Lower leg skin (tissue), 4 donors: ENCODE measurements at regions not wholly inside any gene's neighbourhood (a gene's known extent, or its start where the extent isn't known, plus 50 kb on each side); places are given as distances from the start of the nearest gene placed in this dataset.

Experiments used
- DNase-seq, 2 donors: peaks; one replicate each; pipeline ENCODE4 v3.0.0-alpha.2; 2019; ENCODE audit warnings: low spot score in 2 of 2
- H3K4me3 ChIP-seq: fragments of 200-600 bp; sonication (generic); 2 replicates; pipeline ENCODE4 v1.5.1; 2017; ENCODE audit warnings: mild to moderate bottlenecking, low read depth; ENCODE audit not compliant: poor library complexity, severe bottlenecking
- CTCF ChIP-seq, 3 donors: fragments of 450-650 bp; IDR thresholded peaks; one replicate each; pipeline ENCODE4 v1.5.1; 2016; ENCODE audit warnings: antibody characterized with exemption in 3 of 3, mild to moderate bottlenecking in 3 of 3, moderate library complexity in 2 of 3
- POLR2A ChIP-seq, 2 donors: fragments of 450-650 bp; IDR thresholded peaks; one replicate each; pipeline ENCODE4 v1.6.1; 2016 to 2017; ENCODE audit warnings: antibody characterized with exemption in 2 of 2, mild to moderate bottlenecking in 1 of 2, moderate library complexity in 1 of 2
- WGBS, 2 donors: methylation state at CpG; one replicate each; pipeline ENCODE4 v1.1.5; 2018; 5-methylcytosine and 5-hydroxymethylcytosine counted together
- intact Hi-C: fragments of 100-400 bp; cut with DNase I; formaldehyde crosslinking; loops from one replicate; pipeline ENCODE4 v1.15.0; 2023; ENCODE audit warnings: low total_unique reads

GRCh38 chr6:126529637-126530362, 189.9 kb downstream of the CENPW start:
- TF ChIP-seq POLR2A (IDR thresholded peaks at IDR 0.05) (no peak), CTCF (IDR thresholded peaks at IDR 0.05) (no peak)

GRCh38 chr6:126530775-126531174, 190.9 kb downstream of the CENPW start:
- no peak for DNase-seq
- intact Hi-C loops, result no loop called here
- H3K4me3 ChIP-seq, result no peak overlapping the region
- TF ChIP-seq POLR2A (IDR thresholded peaks at IDR 0.05), result no peak
- no peak for TF ChIP-seq CTCF (IDR thresholded peaks at IDR 0.05)

More at GRCh38 chr6:126529637-126530362, 189.9 kb downstream of the CENPW start:
- no peak overlapping the region for H3K4me3 ChIP-seq
- WGBS, 2 donors, result 53 to 59% methylated on average over 2 of the region's 2 CpGs
- no peak for DNase-seq
- intact Hi-C loops, result no loop called here

- no peak overlapping the region for H3K4me3 ChIP-seq
- no peak for DNase-seq
- intact Hi-C loops, result no loop called here
- TF ChIP-seq POLR2A (IDR thresholded peaks at IDR 0.05) (no peak), CTCF (IDR thresholded peaks at IDR 0.05) (no peak)
Measured at GRCh38 chr6:126531286-126531685, 191.4 kb downstream of the CENPW start.

GRCh38 chr6:126531840-126532239, 191.9 kb downstream of the CENPW start:
- no peak overlapping the region for H3K4me3 ChIP-seq
- WGBS, 2 donors, result 50 to 66% methylated on average over 1 of the region's 1 CpG
- DNase-seq, result no peak
- intact Hi-C loops, result no loop called here
- TF ChIP-seq POLR2A (IDR thresholded peaks at IDR 0.05) (no peak), CTCF (IDR thresholded peaks at IDR 0.05) (no peak)

DNA sequence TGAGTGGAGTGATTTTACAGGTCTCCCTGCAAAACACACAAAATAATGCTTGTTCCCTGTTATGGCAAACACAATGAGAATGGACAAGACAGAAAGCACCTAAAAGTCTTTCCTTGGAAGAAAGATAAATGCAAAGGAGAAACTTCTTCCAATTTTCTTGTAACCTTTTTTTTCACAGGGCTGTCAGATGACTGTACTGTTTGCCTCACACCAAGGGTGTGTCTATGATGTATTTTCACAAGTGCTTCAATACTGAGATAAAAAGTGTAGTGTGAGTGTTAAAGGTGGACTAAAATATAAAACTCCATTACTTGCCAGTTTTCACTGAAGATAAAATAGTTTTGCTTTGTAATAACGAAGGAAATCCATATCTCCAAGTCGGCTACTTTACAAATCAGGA, 194.5 kb downstream of the CENPW start:
- 77 to 80% methylated on average over 2 of the region's 2 CpGs for WGBS, 2 donors
- intact Hi-C loops, result no loop called here
- DNase-seq, result no peak
- TF ChIP-seq CTCF (IDR thresholded peaks at IDR 0.05) (no peak), POLR2A (IDR thresholded peaks at IDR 0.05) (no peak)
- no peak overlapping the region for H3K4me3 ChIP-seq

GRCh38 chr6:126535138-126535537, 195.2 kb downstream of the CENPW start:
- no peak for TF ChIP-seq CTCF (IDR thresholded peaks at IDR 0.05)
- TF ChIP-seq POLR2A (IDR thresholded peaks at IDR 0.05), result no peak
- H3K4me3 ChIP-seq, result no peak overlapping the region
- WGBS, 2 donors, result 56 to 60% methylated on average over 3 of the region's 3 CpGs
- DNase-seq, result no peak
- intact Hi-C loops, result no loop called here
